GM21515 (cell line): ENCODE measurements at regions not wholly inside any gene's neighbourhood (a gene's known extent, or its start where the extent isn't known, plus 50 kb on each side); places are given as distances from the start of the nearest gene placed in this dataset.
"Not testable (repeated sequence)": the region's sequence is repeated elsewhere in the genome, so short reads cannot be mapped to it uniquely, and the experiment has no call there.

ENCODE experiments used
- ATAC-seq: cut with Tn5 transposase; IDR thresholded peaks from one replicate; pipeline ENCODE4 v1.9.1; 2021; ENCODE audit not compliant: unreplicated experiment

DNA sequence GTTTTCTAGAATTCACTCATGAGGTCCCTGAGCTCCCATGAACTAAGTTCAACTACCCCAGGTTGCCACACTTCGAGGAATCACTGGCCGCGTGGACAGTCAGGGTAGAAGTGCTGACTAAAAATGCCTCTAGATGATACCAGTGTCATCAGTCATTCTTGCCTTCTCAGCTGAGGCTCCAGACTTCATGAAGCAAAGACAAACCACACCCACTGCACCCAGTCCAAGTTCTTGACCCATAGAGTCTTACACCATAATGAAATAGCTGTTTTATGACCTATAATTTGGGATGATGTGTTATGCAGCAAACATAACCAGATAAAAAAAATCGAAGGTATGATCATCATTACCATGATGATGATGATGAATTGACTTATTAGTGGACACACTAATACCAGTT, 632.9 kb upstream of the TLE4 start:
- no peak for ATAC-seq

DNA sequence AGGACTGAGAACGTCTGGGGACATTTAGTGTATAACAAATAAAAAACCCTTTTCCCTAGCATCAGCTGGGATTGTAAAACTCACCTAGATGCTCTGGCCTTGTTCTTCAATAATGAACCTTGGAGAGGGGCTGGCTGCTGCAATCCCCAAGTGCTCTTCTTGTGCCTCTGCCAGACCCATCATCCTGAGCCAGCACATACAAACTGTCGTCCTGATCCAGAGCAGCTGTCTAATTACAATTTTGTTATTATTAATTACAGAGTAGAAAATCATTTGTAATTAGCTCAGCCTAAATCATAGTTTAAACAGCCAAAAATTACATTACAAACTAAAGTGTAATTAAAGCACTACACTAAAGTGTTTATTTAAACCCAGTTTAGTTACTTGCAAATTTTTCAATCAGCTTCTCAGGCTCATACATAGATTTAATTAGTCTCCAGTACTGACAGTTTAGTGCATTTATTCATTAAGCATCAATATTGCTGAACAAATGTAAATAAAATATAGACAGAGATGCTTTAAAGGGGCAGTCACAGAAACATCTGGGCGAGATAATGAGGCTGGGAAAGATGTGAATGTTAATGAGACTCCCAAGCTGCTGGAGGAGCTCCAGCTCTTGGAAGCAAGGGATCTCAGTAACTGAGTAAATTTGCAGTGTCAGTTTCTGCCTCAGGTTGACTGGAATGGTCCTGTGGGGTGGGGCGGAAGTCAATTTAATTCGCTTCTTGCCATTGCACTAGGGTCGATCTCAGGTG, 632.3 kb upstream of the TLE4 start:
- no peak for ATAC-seq

DNA sequence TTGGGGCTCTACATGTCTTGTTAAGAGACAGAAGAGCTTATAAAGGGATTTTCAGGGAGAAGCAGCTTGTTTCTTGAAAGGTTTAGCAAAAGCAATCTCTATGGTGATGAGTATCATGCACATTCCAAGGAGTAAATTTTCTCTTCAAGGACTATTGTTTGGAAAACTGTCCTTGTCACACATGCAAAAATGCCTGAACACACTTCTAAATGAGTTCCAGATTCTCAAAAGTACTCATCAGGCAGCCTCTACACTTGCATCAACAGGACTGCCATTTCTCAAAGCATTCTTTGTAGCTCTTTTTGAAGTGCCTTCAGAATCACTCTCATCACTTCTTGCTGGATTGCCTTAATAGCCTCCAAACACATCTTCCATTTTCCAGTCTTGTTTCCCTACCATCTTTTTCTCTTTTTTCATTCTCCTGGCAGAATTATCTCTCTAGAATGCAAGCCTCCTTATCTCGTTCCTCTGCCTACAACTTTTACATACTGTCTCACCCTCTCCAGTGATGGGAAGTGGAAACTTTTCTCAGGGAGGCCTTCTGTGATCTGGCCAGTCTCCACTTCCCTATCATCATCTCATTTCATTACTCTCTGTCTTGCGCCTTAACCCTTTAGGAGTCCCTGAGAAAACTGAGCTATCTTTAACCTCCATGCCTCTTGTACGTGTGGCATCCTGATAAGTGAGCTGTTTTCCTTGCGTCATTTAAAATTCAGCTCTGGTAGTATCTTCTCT, 631.5 kb upstream of the TLE4 start:
- no peak for ATAC-seq

DNA sequence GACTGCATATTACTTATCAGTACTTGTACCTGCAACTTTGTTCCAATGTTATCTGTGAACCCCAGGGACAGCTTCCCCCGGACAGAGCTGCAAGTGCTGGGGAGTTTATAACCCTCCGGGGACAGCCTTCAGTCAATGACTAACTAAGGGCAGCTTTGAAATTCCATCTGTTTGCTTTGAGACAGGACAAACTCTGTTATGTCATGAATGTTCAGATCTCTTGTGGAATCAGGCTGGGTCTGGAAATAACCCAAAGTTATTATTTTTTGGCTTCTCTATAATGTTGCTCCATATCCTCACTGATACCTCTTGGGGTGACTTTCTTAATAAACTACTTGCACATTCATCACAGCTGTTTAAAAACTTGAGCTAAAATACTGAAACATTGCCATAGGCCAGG, 617.5 kb upstream of the TLE4 start:
- ATAC-seq: no peak

DNA sequence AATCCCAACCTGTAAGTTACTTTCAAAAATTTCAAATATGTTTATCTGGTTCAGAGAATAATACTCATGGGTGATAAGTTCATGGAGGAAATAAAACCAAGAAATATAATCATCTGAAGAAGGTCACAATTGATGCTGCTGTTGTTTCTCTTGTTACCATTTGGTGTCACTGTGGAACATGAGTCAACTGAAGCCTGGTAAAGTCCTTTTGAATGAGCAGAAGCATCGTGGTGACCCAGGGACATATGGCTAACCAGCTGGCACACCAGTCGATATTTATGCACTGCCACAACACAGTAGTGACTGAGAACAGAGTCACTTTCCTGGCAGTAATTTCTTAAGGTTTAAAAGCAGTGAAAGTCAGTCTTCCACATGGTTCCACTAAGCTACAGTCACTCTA, 612.9 kb upstream of the TLE4 start:
- ATAC-seq: no peak

DNA sequence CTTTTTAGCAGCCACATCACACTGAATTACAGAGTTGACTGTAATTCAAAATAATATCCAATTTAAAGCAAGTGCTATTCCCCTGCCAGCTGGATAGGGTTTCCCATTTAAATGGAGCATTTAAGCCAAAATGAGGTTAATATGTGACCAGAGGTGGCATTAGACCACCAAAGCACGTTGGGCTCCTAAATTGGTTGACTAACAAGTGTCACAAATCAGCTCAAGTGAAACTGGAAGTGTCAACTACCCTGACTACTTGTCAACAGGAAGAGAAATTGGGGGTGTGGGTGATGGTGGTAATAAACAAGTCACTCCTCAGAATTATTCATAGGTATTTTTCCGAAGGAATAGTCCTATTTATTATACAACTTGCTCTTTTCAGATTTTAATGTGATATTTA, 609.6 kb upstream of the TLE4 start:
- no peak for ATAC-seq

DNA sequence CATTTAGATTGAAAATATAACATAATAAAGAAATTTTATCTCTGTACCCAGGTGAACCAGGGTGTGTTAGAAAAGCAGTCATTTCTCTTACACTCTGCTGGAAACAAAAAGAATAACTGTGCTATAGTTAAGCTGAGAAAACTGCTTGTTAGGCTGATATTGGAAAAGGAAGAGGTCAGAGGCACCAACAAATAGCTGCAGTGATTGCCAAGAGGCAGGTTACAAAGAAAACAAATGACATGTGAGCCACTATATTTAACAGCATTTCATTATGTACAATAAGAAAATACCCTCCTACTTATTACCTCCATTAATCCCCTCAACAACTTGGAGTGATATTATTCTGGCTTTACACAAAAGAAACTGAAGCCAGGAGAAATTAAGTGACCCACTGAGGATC, 607.9 kb upstream of the TLE4 start:
- no peak for ATAC-seq

DNA sequence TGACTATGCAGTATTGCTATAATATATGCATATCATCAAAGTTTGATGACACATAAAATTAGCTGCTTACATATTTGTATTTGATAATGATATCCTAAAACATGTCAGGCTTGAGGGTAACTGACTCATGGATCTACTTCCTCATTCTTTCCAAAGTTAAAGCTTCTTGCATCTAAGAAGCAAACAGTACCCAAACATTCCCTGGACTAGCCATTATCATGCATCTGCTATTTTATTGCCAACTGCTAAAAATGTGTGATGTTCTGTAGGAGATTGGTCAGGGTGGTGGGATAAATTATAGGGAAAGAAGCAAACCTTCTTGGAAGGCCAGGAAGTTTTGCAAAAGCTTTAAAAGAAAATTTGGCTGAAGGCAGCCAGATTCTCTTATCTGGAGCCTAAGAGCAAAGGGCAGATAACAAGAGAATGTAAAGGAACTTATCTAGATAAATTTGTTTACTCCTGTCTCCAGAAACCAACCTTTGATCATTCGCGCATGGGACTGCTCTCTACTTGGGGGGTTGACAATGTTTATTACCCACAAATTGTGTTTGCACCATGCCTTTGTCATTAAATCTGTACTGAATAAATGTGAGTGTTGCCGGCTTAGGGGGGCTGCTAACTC, 604.1 kb upstream of the TLE4 start:
- no peak for ATAC-seq

DNA sequence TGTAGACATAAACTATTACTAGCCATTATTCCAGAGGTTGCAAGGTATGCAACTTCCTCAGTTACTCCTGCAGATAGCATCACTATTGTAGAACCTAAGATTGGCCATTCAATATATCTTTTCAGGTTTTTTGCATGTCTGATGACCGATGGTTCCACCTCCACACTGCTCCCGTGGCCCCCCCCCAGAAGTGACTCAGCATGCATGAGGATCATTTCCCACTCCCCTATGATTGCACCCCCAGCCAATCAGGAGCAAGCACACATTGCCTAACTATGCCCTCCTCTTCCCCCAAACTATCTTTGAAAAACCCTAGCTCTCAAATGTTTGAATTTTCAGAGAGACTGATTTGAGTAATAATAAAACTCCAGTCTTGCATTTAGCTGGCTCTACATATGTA, 601.4 kb upstream of the TLE4 start:
- ATAC-seq: no peak

DNA sequence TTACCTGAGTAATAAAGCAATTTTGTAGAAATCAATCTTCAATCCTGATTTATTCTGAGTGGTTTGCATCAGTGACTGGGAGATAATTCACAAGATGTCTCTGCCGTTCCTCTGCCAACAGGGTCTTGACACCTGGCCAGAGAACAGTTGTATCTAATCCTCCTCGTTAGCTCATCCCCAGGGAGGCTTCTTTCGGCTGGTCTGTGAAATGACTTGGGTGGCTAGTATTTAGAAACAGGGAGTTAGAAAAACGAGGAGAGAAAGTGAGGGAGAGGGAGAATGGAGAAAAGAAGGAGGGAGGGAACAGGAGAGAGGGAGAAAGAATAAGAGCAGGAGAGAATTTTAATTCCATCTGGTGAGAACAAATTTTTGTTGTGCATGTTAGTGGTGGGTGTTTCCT, 600.2 kb upstream of the TLE4 start:
- ATAC-seq: no peak

DNA sequence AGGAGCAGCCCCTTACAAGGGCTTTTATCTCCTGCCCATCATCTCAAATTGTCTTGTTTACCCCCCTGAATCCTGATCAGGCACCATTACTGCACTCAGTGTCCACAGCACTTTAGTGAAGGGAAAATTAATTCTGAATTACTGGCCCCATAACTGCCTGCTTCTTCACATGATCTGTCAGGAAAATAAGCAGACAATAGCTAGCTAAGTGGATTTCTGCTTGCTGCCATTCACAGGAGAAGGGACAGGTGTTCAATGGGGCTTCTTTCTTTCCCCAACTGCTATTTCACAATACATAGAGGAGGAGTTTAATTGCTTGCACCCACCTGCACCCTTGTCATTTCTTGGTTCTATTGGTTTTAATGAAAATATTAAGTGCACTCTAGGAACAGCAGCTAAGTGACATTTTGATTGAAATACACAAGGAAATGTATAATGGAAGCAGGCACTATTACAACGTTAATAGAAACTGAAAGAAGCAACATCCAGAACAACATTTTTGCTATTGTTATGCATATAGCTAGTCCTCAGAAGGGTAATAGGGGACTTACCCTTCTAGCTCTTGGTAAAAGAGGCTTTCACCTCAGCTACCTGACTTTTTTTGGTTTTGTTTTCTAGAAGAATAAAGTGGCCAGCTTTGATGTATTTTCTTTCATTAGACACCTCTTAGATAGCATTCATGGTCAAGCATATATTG, 599.3 kb upstream of the TLE4 start:
- ATAC-seq: peak; percentile 59

DNA sequence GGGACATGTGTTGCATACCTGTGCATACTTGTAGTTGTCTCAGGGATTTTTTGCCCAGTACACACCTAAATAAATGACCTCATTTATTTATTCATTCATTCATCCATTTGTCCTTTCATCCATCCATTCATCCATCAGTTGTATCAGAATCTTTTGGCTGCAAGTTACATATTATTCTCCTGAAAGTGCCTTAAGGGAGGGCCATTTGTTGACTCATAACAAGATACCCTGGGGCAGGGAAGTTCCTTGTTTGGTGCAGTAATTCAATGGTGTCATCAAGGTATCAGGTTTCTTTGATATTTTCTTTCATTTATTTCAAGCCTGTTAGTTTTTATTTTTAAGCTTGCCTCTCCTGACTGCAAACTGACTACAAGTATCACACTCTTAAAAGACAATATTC, 597.9 kb upstream of the TLE4 start:
- ATAC-seq: no peak

DNA sequence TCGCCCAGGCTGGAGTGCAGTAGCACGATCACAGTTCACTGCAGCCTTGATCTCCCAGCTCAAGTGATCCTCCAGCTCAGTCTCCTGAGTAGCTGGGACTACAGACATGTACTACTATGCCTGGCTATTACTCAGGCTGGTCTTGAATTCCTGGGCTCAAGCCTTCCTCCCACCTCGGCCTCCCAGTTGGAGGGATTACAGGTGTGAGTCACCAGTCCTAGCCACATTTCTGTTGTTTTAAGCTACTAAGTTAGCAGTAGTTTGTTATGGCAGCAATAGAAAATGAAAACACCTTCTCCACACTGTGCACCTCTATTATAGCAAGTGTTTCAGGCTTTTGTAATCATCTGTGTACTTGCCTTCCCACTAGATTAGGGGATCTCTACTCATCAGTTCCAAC, 588.9 kb upstream of the TLE4 start:
- no peak for ATAC-seq

DNA sequence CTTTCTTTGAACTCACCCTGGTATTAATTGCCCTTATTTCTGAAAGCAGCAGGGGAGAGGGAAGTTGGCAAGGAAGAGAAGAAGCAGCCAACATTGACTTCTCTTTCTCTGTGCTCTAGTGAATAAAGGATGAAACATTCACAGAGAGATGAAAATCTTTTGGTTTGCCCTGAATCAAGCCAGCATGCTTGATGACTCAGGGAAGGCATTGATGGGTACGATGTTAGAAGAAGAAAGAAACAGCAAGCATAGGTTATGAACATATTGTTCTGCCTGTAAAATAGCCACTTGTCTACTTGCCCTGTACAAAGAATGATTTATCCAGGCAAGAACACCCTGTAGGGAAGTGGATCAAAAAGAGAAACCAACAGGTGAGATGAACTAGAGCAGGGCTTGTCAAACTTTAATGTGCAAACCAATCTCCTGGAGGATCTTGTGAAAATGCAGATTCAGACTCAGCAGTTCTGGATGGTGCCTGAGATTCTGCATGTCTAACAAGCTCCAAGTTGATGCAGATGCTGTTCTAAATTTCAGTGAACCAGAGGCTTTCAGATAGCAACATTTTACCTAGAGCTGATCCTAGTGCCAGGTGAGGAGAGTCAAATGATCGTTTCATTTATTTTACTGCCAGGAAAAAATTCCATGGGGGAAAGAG, 586.6 kb upstream of the TLE4 start:
- ATAC-seq: no peak

DNA sequence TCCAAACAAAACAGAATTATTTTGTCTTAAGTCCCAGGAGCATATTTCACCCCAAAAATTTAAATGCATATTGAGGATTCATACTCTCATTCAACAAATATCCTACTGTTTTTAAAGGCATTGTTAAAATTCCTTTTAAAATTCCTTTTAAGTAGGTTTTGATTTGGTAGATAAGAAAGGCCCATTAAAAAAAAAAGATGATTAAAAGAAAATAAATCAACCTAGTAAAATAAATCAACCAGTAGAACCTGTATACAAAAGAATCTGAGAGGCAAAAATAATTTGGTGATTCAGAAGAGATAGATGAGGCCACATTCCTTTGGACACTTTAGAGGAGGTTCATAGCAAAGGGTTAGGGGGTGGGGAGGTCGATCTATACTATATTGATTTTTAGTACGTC, 585.3 kb upstream of the TLE4 start:
- no peak for ATAC-seq

DNA sequence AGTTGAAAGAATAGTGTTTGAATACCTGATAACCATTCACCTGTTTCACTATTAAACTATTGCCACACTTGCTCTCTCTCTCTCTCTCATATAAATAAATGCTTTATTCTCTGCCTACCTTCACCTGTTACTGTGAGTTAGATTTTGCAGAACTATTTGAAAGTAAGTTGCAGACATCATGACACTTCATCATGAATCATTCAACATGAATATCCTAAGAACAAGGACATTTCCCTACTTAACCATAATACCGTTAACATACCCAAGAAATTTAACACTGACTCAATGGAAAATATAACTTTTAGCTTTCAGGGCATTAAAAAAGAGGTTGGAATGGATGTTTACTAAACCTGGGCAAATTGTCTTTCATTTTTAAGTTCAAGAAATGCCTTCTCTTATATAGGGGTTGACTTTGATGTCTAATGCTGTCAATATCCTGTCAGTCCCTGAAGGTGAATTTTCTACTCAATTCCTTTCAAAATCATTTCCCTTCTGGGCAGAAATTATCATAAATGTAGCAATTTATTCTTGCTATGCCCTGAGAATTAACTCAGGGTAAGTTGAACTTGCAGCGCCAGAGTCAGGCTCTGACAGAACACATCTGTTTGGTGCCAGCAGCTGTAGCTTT, 582.6 kb upstream of the TLE4 start:
- no peak for ATAC-seq

DNA sequence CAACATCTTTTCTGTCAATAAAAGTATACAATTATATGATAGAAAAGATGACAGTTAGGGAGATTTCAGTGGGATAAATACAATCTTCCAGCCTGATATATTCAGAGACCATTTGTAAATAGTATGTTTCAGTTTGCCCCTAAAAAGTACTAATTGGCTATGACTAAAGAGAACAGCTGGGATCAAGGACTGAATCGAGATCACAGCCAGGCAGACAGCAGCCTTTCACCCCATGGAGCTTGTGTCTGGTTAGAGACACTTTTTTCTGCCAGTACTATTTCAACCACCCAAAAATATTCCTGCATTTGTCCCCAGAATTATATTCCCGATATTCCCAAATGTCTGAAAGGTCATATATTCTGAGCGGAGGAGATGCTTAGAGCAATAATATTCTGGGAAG, 577.3 kb upstream of the TLE4 start:
- no peak for ATAC-seq

DNA sequence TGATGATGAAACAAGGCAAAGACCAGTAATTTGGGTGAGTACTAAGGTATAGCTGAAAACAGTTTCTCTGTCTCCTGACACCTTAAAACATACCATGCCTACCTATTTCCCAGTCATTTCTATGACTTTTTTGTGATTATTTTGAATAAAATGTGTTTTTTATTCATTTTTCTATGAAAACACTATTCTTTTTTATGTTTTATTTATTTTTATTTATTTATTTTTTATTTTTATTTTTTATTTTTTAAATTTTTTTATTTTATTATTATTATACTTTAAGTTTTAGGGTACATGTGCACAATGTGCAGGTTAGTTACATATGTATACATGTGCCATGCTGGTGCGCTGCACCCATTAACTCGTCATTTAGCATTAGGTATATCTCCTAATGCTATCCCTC, 576.8 kb upstream of the TLE4 start:
- ATAC-seq: not testable (repeated sequence)

DNA sequence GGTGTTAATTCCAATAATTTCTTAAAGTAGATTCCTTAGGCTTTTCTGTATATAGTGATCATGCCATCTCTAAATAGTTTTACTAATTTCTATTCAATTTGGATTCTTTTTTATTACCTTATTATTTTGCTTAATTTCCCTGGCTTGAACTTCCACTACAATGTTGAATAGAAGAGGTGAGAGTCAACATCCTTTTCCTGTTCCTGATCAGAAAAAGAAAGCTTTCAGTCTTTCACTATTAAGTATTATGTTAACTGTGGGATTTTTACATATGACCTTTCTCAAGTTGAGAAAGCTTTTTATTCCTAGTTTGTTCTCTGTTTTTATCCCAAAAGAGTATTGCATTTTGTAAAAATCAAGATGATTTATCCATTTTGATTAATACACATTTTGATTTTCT, 574.5 kb upstream of the TLE4 start:
- no peak for ATAC-seq

DNA sequence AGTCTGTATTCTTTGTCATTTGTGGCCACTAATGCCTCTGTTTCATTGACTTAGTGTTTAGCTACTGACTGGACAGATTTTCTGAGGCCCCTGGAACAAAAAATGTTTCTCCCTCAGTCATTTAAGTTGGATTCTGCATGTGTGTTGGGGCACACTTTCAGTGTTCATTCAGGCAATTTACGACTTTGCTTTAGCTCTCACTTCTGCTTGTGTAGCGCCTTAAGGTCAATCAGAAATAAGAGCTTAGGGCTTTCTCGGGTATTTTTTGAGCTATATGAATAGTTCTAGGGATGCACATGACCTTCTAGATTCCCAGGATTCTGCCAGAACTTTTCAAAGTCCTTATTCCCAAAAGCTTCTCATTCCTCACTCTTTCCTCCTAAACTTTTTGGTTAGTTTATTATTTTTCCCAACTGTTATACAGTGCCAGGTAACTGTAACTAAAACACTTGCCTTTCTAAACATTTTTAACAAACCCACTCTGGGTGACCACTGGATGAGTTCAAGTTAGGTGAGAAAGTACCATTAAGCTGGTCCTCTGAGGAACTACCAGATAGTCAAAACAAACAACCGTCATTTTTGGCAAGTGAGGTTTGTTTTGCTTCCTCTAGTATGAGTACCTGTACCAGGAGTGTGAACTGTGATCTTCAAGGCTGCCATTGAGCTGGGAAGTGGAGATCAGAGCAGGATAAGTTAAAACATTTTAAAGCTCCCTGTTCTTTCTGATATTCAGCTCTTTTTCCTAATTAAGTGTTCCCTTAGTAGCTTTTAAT, 571.3 kb upstream of the TLE4 start:
- no peak for ATAC-seq
